Mesendoderm (in vitro differentiated cells): ENCODE measurements at regions not wholly inside any gene's neighbourhood (a gene's known extent, or its start where the extent isn't known, plus 50 kb on each side); places are given as distances from the start of the nearest gene placed in this dataset.

Experiments
- DNase-seq: peaks from one replicate; pipeline ENCODE4 v3.0.0; 2013
- H2AK5ac ChIP-seq: 2 replicates; pipeline ENCODE4 v1.6.1; 2013; ENCODE audit warnings: low read length, inconsistent platforms
- H2BK120ac ChIP-seq: 2 replicates; pipeline ENCODE4 v1.6.1; 2013; ENCODE audit warnings: low read depth, mild to moderate bottlenecking, low read length, moderate library complexity, mixed read lengths
- H2BK15ac ChIP-seq: replicated peaks from 2 replicates; pipeline ENCODE4 v1.6.1; 2013; ENCODE audit warnings: low read depth, mild to moderate bottlenecking, moderate library complexity
- H2BK5ac ChIP-seq: 2 replicates; pipeline ENCODE4 v1.6.1; 2013; ENCODE audit warnings: low read length, inconsistent platforms
- H3K18ac ChIP-seq: 2 replicates; pipeline ENCODE4 v1.6.1; 2013; ENCODE audit warnings: mild to moderate bottlenecking, low read length, mixed read lengths
- H3K23ac ChIP-seq: one replicate; pipeline ENCODE4 v1.6.1; 2013; ENCODE audit warnings: low read length
- H3K27ac ChIP-seq: 2 replicates; pipeline ENCODE4 v1.5.1; 2013; ENCODE audit warnings: low read depth, mild to moderate bottlenecking, inconsistent platforms, low read length, moderate library complexity
- H3K27me3 ChIP-seq: 2 replicates; pipeline ENCODE4 v1.6.1; 2013; ENCODE audit warnings: low read length, control low read depth, mild to moderate bottlenecking, inconsistent platforms; ENCODE audit not compliant: insufficient read depth, poor library complexity
- H3K36me3 ChIP-seq: 2 replicates; pipeline ENCODE4 v1.6.1; 2013; ENCODE audit warnings: low read length, inconsistent platforms; ENCODE audit not compliant: control insufficient read depth, insufficient read depth
- H3K4ac ChIP-seq: one replicate; pipeline ENCODE4 v1.6.1; 2013; ENCODE audit warnings: low read depth, mild to moderate bottlenecking, low read length, moderate library complexity
- H3K4me1 ChIP-seq: 2 replicates; pipeline ENCODE4 v1.6.1; 2013; ENCODE audit warnings: low read depth, low read length, inconsistent platforms; ENCODE audit not compliant: control insufficient read depth
- H3K4me2 ChIP-seq: 2 replicates; pipeline ENCODE4 v1.6.1; 2013; ENCODE audit warnings: low read length
- H3K4me3 ChIP-seq: 2 replicates; pipeline ENCODE4 v1.5.1; 2013; ENCODE audit warnings: mild to moderate bottlenecking, low read length
- H3K56ac ChIP-seq: one replicate; pipeline ENCODE4 v1.6.1; 2013; ENCODE audit warnings: low read length
- H3K79me1 ChIP-seq: 2 replicates; pipeline ENCODE4 v1.6.1; 2013; ENCODE audit warnings: low read length, inconsistent platforms
- H3K79me2 ChIP-seq: 2 replicates; pipeline ENCODE4 v1.6.1; 2013; ENCODE audit warnings: mild to moderate bottlenecking, low read length; ENCODE audit not compliant: control insufficient read depth, insufficient read depth
- H3K9ac ChIP-seq: 2 replicates; pipeline ENCODE4 v1.6.1; 2013; ENCODE audit warnings: low read length, inconsistent platforms
- H4K5ac ChIP-seq: one replicate; pipeline ENCODE4 v1.6.1; 2013; ENCODE audit warnings: low read length
- H4K8ac ChIP-seq: one replicate; pipeline ENCODE4 v1.6.1; 2013; ENCODE audit warnings: low read depth, mild to moderate bottlenecking, control low read depth, low read length, moderate library complexity
- WGBS: extraction: QIAGEN DNeasy Blood & Tissue Kit; methylation state at CpG from one replicate; pipeline ENCODE4 v1.1.7; 2013; ENCODE audit warnings: low lambda C conversion rate, missing lambda C conversion rate; ENCODE audit not compliant: insufficient coverage; ENCODE audit errors: extremely low coverage; 5-methylcytosine and 5-hydroxymethylcytosine counted together

- DNase-seq: no peak
- no peak overlapping the region for H2BK5ac ChIP-seq
- no CpG with 5 or more reads among the region's 6 CpGs for WGBS
- no peaks in the 10 kb centered on the region for H3K4me1 ChIP-seq
- no peak overlapping the region for H2BK15ac ChIP-seq
- H3K79me2 ChIP-seq: no peaks in the 10 kb centered on the region
- no peak overlapping the region for H2BK120ac ChIP-seq
- H3K4ac ChIP-seq: no peak overlapping the region
- no peak overlapping the region for H4K8ac ChIP-seq
- no peaks in the 10 kb centered on the region for H3K36me3 ChIP-seq
- no peak overlapping the region for H3K4me3 ChIP-seq
- no peak overlapping the region for H3K23ac ChIP-seq
- H3K9ac ChIP-seq: no peak overlapping the region
- no peaks in the 10 kb centered on the region for H3K79me1 ChIP-seq
- no peak overlapping the region for H3K27ac ChIP-seq
- no peak overlapping the region for H3K56ac ChIP-seq
- H3K18ac ChIP-seq: no peak overlapping the region
- no peaks in the 10 kb centered on the region for H3K27me3 ChIP-seq
- no peak overlapping the region for H3K4me2 ChIP-seq
- H4K5ac ChIP-seq: no peak overlapping the region
- no peak overlapping the region for H2AK5ac ChIP-seq
These were observed 497.8 kb downstream of the HS3ST4 start for GRCh38 chr16:26189536-26189935.

- H2BK15ac ChIP-seq: no peak overlapping the region
- no peak overlapping the region for H3K23ac ChIP-seq
- no peak overlapping the region for H2BK120ac ChIP-seq
- H3K27ac ChIP-seq: no peak overlapping the region
- H3K79me1 ChIP-seq: no peaks in the 10 kb centered on the region
- H3K4me3 ChIP-seq: no peak overlapping the region
- no peak overlapping the region for H3K18ac ChIP-seq
- H3K56ac ChIP-seq: no peak overlapping the region
- no peak overlapping the region for H4K8ac ChIP-seq
- H3K27me3 ChIP-seq: no peaks in the 10 kb centered on the region
- no peaks in the 10 kb centered on the region for H3K79me2 ChIP-seq
- no peak overlapping the region for H2AK5ac ChIP-seq
- no peak for DNase-seq
- H3K36me3 ChIP-seq: no peaks in the 10 kb centered on the region
- no peak overlapping the region for H3K4ac ChIP-seq
- no peak overlapping the region for H4K5ac ChIP-seq
- no peak overlapping the region for H3K9ac ChIP-seq
- H3K4me2 ChIP-seq: no peak overlapping the region
- H3K4me1 ChIP-seq: no peaks in the 10 kb centered on the region
- WGBS: no CpG with 5 or more reads among the region's 3 CpGs
- H2BK5ac ChIP-seq: no peak overlapping the region
These were observed 502.8 kb downstream of the HS3ST4 start for GRCh38 chr16:26194526-26194925.

GRCh38 chr16:26195225-26195624, 503.5 kb downstream of the HS3ST4 start:
- Histone ChIP-seq H3K27me3 (no peaks in the 10 kb centered on the region), H3K23ac (no peak overlapping the region), H3K18ac (no peak overlapping the region), H4K8ac (no peak overlapping the region), H3K56ac (no peak overlapping the region), H4K5ac (no peak overlapping the region), H2BK15ac (no peak overlapping the region), H3K4me3 (no peak overlapping the region), H3K9ac (no peak overlapping the region), H3K36me3 (no peaks in the 10 kb centered on the region), H3K79me2 (no peaks in the 10 kb centered on the region), H3K27ac (no peak overlapping the region), H2BK120ac (no peak overlapping the region), H3K4me1 (no peaks in the 10 kb centered on the region), H2AK5ac (no peak overlapping the region), H3K4me2 (no peak overlapping the region), H3K4ac (no peak overlapping the region), H2BK5ac (no peak overlapping the region), H3K79me1 (no peaks in the 10 kb centered on the region)
- peak; percentile 55 for DNase-seq
- WGBS: no CpG with 5 or more reads among the region's 3 CpGs

- no peaks in the 10 kb centered on the region for H3K79me2 ChIP-seq
- H3K4ac ChIP-seq: no peak overlapping the region
- H3K27me3 ChIP-seq: no peaks in the 10 kb centered on the region
- no peak overlapping the region for H3K9ac ChIP-seq
- H2AK5ac ChIP-seq: no peak overlapping the region
- no peak overlapping the region for H2BK15ac ChIP-seq
- H3K79me1 ChIP-seq: no peaks in the 10 kb centered on the region
- no peak overlapping the region for H3K4me3 ChIP-seq
- H4K5ac ChIP-seq: no peak overlapping the region
- H4K8ac ChIP-seq: no peak overlapping the region
- H3K56ac ChIP-seq: no peak overlapping the region
- H3K23ac ChIP-seq: no peak overlapping the region
- no peak overlapping the region for H3K4me2 ChIP-seq
- no peaks in the 10 kb centered on the region for H3K4me1 ChIP-seq
- no peak for DNase-seq
- no peak overlapping the region for H2BK5ac ChIP-seq
- H3K18ac ChIP-seq: no peak overlapping the region
- no peak overlapping the region for H2BK120ac ChIP-seq
- no CpG with 5 or more reads among the region's 3 CpGs for WGBS
- no peaks in the 10 kb centered on the region for H3K36me3 ChIP-seq
- H3K27ac ChIP-seq: no peak overlapping the region
These were observed 504.6 kb downstream of the HS3ST4 start for GRCh38 chr16:26196310-26196709.

GRCh38 chr16:26196802-26197201, 505.0 kb downstream of the HS3ST4 start:
- no peak overlapping the region for H4K8ac ChIP-seq
- no peak overlapping the region for H2BK5ac ChIP-seq
- H2BK15ac ChIP-seq: no peak overlapping the region
- no peaks in the 10 kb centered on the region for H3K4me1 ChIP-seq
- no peak overlapping the region for H4K5ac ChIP-seq
- no peaks in the 10 kb centered on the region for H3K79me1 ChIP-seq
- H3K9ac ChIP-seq: no peak overlapping the region
- H2BK120ac ChIP-seq: no peak overlapping the region
- DNase-seq: no peak
- no peak overlapping the region for H3K4me2 ChIP-seq
- no peak overlapping the region for H3K4ac ChIP-seq
- no peak overlapping the region for H3K4me3 ChIP-seq
- no peaks in the 10 kb centered on the region for H3K27me3 ChIP-seq
- H3K56ac ChIP-seq: no peak overlapping the region
- no peaks in the 10 kb centered on the region for H3K79me2 ChIP-seq
- no CpG with 5 or more reads among the region's 2 CpGs for WGBS
- H3K18ac ChIP-seq: no peak overlapping the region
- no peak overlapping the region for H3K27ac ChIP-seq
- no peak overlapping the region for H2AK5ac ChIP-seq
- no peaks in the 10 kb centered on the region for H3K36me3 ChIP-seq
- H3K23ac ChIP-seq: no peak overlapping the region

GRCh38 chr16:26197707-26198106, 505.9 kb downstream of the HS3ST4 start:
- Histone ChIP-seq H2BK120ac (no peak overlapping the region), H2BK5ac (no peak overlapping the region), H3K4me3 (no peak overlapping the region), H3K56ac (no peak overlapping the region), H3K4me2 (no peak overlapping the region), H2BK15ac (no peak overlapping the region), H3K36me3 (no peaks in the 10 kb centered on the region), H3K27ac (no peak overlapping the region), H4K8ac (no peak overlapping the region), H3K23ac (no peak overlapping the region), H2AK5ac (no peak overlapping the region), H3K4ac (no peak overlapping the region), H3K9ac (no peak overlapping the region), H3K18ac (no peak overlapping the region), H3K27me3 (no peaks in the 10 kb centered on the region), H4K5ac (no peak overlapping the region), H3K79me2 (no peaks in the 10 kb centered on the region), H3K79me1 (no peaks in the 10 kb centered on the region), H3K4me1 (no peaks in the 10 kb centered on the region)
- DNase-seq: no peak
- no CpG with 5 or more reads among the region's 4 CpGs for WGBS
